B cell (primary cell): ENCODE measurements at regions not wholly inside any gene's neighbourhood (a gene's known extent, or its start where the extent isn't known, plus 50 kb on each side); places are given as distances from the start of the nearest gene placed in this dataset.

Experiments used
- ATAC-seq: fragments of 200-7000 bp; cut with Tn5 transposase; one replicate; pipeline ENCODE4 v1.10.0; 2021; ENCODE audit warnings: low read depth, mild to moderate bottlenecking, moderate number of reproducible peaks, moderate library complexity
- CTCF ChIA-PET: fragments of 350-600 bp; sonication (Branson Sonifier 250); formaldehyde crosslinking; loops from one replicate; lab custom pipeline; 2021; ENCODE audit warnings: antibody characterized with exemption, inconsistent platforms; lab: Charles Lee
- POLR2A ChIA-PET: fragments of 350-600 bp; sonication (Branson Sonifier 250); formaldehyde crosslinking; loops from one replicate; lab custom pipeline; 2021; ENCODE audit warnings: antibody characterized with exemption; lab: Charles Lee
- DNase-seq: peaks from one replicate; pipeline ENCODE4 v3.0.0; 2013
- H2AFZ ChIP-seq: 2 replicates; pipeline ENCODE4 v1.6.1; 2012; ENCODE audit warnings: mild to moderate bottlenecking, low read depth, low read length; ENCODE audit not compliant: insufficient read depth, poor library complexity, severe bottlenecking
- H3K27ac ChIP-seq, 2 donors: 1 replicate in 1 of 2; 2 replicates in 1 of 2; pipeline ENCODE4 v1.5.1; 2012 to 2013; ENCODE audit warnings: low read length in 2 of 2, mild to moderate bottlenecking in 2 of 2, moderate library complexity in 1 of 2
- H3K27me3 ChIP-seq, 4 experiments: fragments of 200-600 bp in 1 of 4; sonication (generic) in 1 of 4; replicated peaks in 1 of 4; 1 replicate in 2 of 4; 2 replicates in 2 of 4; pipeline versions ENCODE4 v1.6.1 to v1.7.0; 2013 to 2016; ENCODE audit warnings: low read length in 3 of 4, mild to moderate bottlenecking in 2 of 4, mixed read lengths in 1 of 4, moderate library complexity in 1 of 4; ENCODE audit not compliant: insufficient read depth in 4 of 4, control insufficient read depth in 3 of 4; ENCODE audit errors: control extremely low read depth in 1 of 4
- H3K36me3 ChIP-seq, 2 experiments: replicated peaks in 1 of 2; 1 replicate in 1 of 2; 2 replicates in 1 of 2; pipeline versions ENCODE4 v1.6.1 to v1.7.1; 2013; ENCODE audit warnings: low read length in 1 of 2; ENCODE audit not compliant: insufficient read depth in 2 of 2, control insufficient read depth in 1 of 2; ENCODE audit errors: control extremely low read depth in 1 of 2, extremely low read depth in 1 of 2
- H3K4me1 ChIP-seq, 2 donors: fragments of 200-600 bp in 1 of 2; sonication (generic) in 1 of 2; 1 replicate in 1 of 2; 2 replicates in 1 of 2; pipeline versions ENCODE4 v1.5.1 to v1.6.1; 2013 to 2017; ENCODE audit warnings: low read length in 2 of 2; ENCODE audit not compliant: control insufficient read depth in 2 of 2, insufficient read depth in 2 of 2
- H3K4me2 ChIP-seq: replicated peaks from 2 replicates; pipeline ENCODE3; 2012; ENCODE audit warnings: mild to moderate bottlenecking, low read depth, low read length; ENCODE audit not compliant: poor library complexity, severe bottlenecking
- H3K4me3 ChIP-seq, 5 experiments: fragments of 200-600 bp in 1 of 5; sonication (generic) in 1 of 5; 1 replicate in 3 of 5; 2 replicates in 2 of 5; pipeline versions ENCODE4 v1.5.1 to v1.7.0; 2011 to 2016; ENCODE audit warnings: low read length in 4 of 5, mild to moderate bottlenecking in 4 of 5, low read depth in 2 of 5, control low read depth in 1 of 5, moderate library complexity in 1 of 5; ENCODE audit not compliant: insufficient read depth in 1 of 5; ENCODE audit errors: control extremely low read depth in 1 of 5, extremely low read depth in 1 of 5
- H3K79me2 ChIP-seq: fragments of 200-600 bp; sonication (generic); one replicate; pipeline ENCODE4 v1.6.0; 2016; ENCODE audit warnings: low read length; ENCODE audit not compliant: control insufficient read depth, insufficient read depth
- H3K9ac ChIP-seq: fragments of 200-600 bp; sonication (generic); 2 replicates; pipeline ENCODE4 v1.6.1; 2017; ENCODE audit warnings: mild to moderate bottlenecking, low read length, moderate library complexity
- H3K9me3 ChIP-seq, 3 donors: one replicate each; pipeline versions ENCODE4 v1.6.1 to v1.7.1; 2013; ENCODE audit warnings: low read length in 2 of 3; ENCODE audit not compliant: control insufficient read depth in 2 of 3, insufficient read depth in 1 of 3; ENCODE audit errors: control extremely low read depth in 1 of 3
- H4K20me1 ChIP-seq: 2 replicates; pipeline ENCODE4 v1.6.0; 2012; ENCODE audit warnings: mild to moderate bottlenecking, low read length; ENCODE audit not compliant: insufficient read depth, control insufficient read depth, poor library complexity, severe bottlenecking
- H3K27ac Mint-ChIP-seq: one replicate; pipeline ENCODE4 v1.8.0; 2021; ENCODE audit warnings: mixed read lengths
- H3K27me3 Mint-ChIP-seq: one replicate; pipeline ENCODE4 v1.8.0; 2021; ENCODE audit warnings: mixed read lengths
- H3K4me1 Mint-ChIP-seq: one replicate; pipeline ENCODE4 v1.8.0; 2021; ENCODE audit warnings: mixed read lengths
- H3K4me3 Mint-ChIP-seq: one replicate; pipeline ENCODE4 v1.8.0; 2021; ENCODE audit warnings: mixed read lengths
- H3K9me3 Mint-ChIP-seq: one replicate; pipeline ENCODE4 v1.8.0; 2022; ENCODE audit warnings: mixed read lengths; ENCODE audit not compliant: insufficient read depth
- CTCF ChIP-seq: fragments of 200-600 bp; IDR thresholded peaks from one replicate; pipeline ENCODE4 v1.8.0; 2022; ENCODE audit warnings: antibody characterized with exemption, mild to moderate bottlenecking
- EZH2 ChIP-seq: IDR thresholded peaks from 2 replicates; pipeline ENCODE4 v1.6.1; 2012; ENCODE audit warnings: borderline replicate concordance, low read depth, mild to moderate bottlenecking, moderate library complexity, low read length; ENCODE audit not compliant: insufficient read depth, poor library complexity, severe bottlenecking
- WGBS: methylation state at CpG from one replicate; pipeline ENCODE4 v1.1.5; 2013; ENCODE audit warnings: missing lambda C conversion rate; ENCODE audit not compliant: insufficient coverage; 5-methylcytosine and 5-hydroxymethylcytosine counted together
- intact Hi-C: fragments of 100-400 bp; cut with micrococcal nuclease; formaldehyde crosslinking; loops from one replicate; pipeline ENCODE4 v1.10.0; 2022

- Histone ChIP-seq H3K27me3 (no peaks in the 10 kb centered on the region), H2AFZ (no peak overlapping the region), H3K4me2 (no peak overlapping the region), H3K27ac (no peak overlapping the region), H3K36me3 (no peaks in the 10 kb centered on the region), H3K79me2 (no peaks in the 10 kb centered on the region), H3K4me1 (no peaks in the 10 kb centered on the region), H3K9me3 (peaks cover 0 to 6% (median 0%) of the 10 kb centered on the region in 3 donors), H4K20me1 (no peaks in the 10 kb centered on the region), H3K9ac (no peak overlapping the region), H3K4me3 (no peak overlapping the region)
- ChIA-PET POLR2A (no interaction called here), CTCF (no interaction called here)
- Mint-ChIP-seq H3K4me1 (no peaks in the 10 kb centered on the region), H3K9me3 (no peaks in the 10 kb centered on the region), H3K27ac (no peak overlapping the region), H3K27me3 (no peaks in the 10 kb centered on the region), H3K4me3 (no peak overlapping the region)
- intact Hi-C loops, result no loop called here
- TF ChIP-seq EZH2, result no peak
- no peak for TF ChIP-seq CTCF
- ATAC-seq, result no peak
- WGBS, result 100% methylated on average over 1 of the region's 1 CpG
- no peak for DNase-seq
These were observed 89.5 kb upstream of the DPP10 start for GRCh38 chr2:114352988-114353387.

DNA sequence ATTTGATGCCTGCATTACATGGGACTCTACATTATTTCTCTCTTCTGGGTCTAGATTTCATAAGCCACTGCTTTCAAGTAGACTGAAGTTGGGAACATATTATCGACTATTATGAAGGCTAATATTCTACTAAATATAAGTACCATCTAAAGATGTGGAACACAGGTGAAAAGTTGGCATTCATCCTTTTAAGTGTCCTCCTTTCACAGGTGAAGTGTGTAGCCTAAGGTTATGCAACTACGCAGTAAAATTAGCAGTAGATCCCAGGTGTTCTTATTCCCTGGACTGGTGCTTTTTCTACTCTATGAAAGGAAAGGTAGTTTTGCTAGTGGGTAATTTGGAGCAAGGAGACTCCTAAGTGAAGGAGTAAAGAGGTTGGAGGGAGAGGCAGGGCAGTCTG is 88.2 kb upstream of the DPP10 start:
- Histone ChIP-seq H2AFZ (no peak overlapping the region), H3K27me3 (no peaks in the 10 kb centered on the region), H3K36me3 (no peaks in the 10 kb centered on the region), H3K9ac (no peak overlapping the region), H4K20me1 (no peaks in the 10 kb centered on the region), H3K4me2 (no peak overlapping the region), H3K79me2 (no peaks in the 10 kb centered on the region), H3K4me1 (no peaks in the 10 kb centered on the region), H3K27ac (no peak overlapping the region), H3K9me3 (peaks cover 0 to 3% (median 0%) of the 10 kb centered on the region in 3 donors), H3K4me3 (no peak overlapping the region)
- Mint-ChIP-seq H3K27me3 (no peaks in the 10 kb centered on the region), H3K4me1 (no peaks in the 10 kb centered on the region), H3K4me3 (no peak overlapping the region), H3K27ac (no peak overlapping the region), H3K9me3 (no peaks in the 10 kb centered on the region)
- no peak for ATAC-seq
- DNase-seq, result no peak
- no peak for TF ChIP-seq CTCF
- TF ChIP-seq EZH2, result no peak
- WGBS, result 83% methylated on average over 1 of the region's 2 CpGs
- intact Hi-C loops, result no loop called here
- ChIA-PET POLR2A (no interaction called here), CTCF (no interaction called here)
